SH-SY5Y (cell line): ENCODE measurements at regions not wholly inside any gene's neighbourhood (a gene's known extent, or its start where the extent isn't known, plus 50 kb on each side); places are given as distances from the start of the nearest gene placed in this dataset.

Experiments used
- GATA2 ChIP-seq: IDR thresholded peaks from 2 replicates; pipeline ENCODE4 v1.6.1; 2011; ENCODE audit warnings: mild to moderate bottlenecking, low read depth, low read length
- GATA3 ChIP-seq: IDR thresholded peaks from 2 replicates; pipeline ENCODE4 v1.6.1; 2011; ENCODE audit warnings: low read depth, mild to moderate bottlenecking, low read length, moderate library complexity

DNA sequence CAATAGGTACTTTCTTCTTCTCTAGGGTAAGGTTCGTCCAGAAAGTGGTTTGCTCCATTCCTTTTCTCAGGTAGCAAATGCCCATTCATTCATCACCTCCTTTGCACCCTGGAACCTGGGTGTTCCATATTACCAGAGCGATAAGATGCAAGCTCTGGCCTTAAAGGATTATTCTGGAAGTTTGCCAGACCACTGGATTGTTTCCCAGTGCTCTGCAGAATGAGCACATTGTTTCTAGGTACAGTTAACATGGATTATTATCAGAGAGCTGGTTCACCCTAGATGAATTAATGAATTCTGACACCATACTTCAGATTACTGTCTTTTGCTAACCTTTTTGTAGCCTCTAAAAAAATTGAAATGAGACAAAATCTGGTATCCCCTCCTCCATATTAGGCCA, 170.9 kb upstream of the BMP4 start:
- TF ChIP-seq GATA2 (no peak), GATA3 (no peak)
